HFFc6 (cell line): ENCODE measurements at regions not wholly inside any gene's neighbourhood (a gene's known extent, or its start where the extent isn't known, plus 50 kb on each side); places are given as distances from the start of the nearest gene placed in this dataset.

Experiments used
- DNase-seq: peaks from one replicate; pipeline ENCODE4 v3.0.0-alpha.2; 2018
- H3K27ac Mint-ChIP-seq: 2 replicates; pipeline ENCODE4 v1.8.0; 2020; ENCODE audit warnings: mild to moderate bottlenecking, mixed read lengths
- H3K27me3 Mint-ChIP-seq: 2 replicates; pipeline ENCODE4 v1.8.0; 2021; ENCODE audit warnings: mild to moderate bottlenecking, moderate library complexity, mixed read lengths; ENCODE audit not compliant: insufficient read depth
- H3K36me3 Mint-ChIP-seq: 2 replicates; pipeline ENCODE4 v1.8.0; 2021; ENCODE audit warnings: low read depth, mixed read lengths
- H3K4me1 Mint-ChIP-seq: 2 replicates; pipeline ENCODE4 v1.8.0; 2020; ENCODE audit warnings: low read depth, mixed read lengths
- H3K4me3 Mint-ChIP-seq: 2 replicates; pipeline ENCODE4 v1.8.0; 2020; ENCODE audit warnings: mild to moderate bottlenecking, moderate library complexity, mixed read lengths
- H3K9me3 Mint-ChIP-seq: 2 replicates; pipeline ENCODE4 v1.8.0; 2020; ENCODE audit warnings: mild to moderate bottlenecking, mixed read lengths
- CTCF ChIP-seq: fragments of 200-600 bp; sonication (generic); IDR thresholded peaks from 2 replicates; pipeline ENCODE4 v1.5.0; 2021; ENCODE audit warnings: antibody characterized with exemption, mild to moderate bottlenecking

- Mint-ChIP-seq H3K36me3 (no peaks in the 10 kb centered on the region), H3K9me3 (no peaks in the 10 kb centered on the region), H3K4me3 (peak overlapping the region; percentile 85), H3K27ac (peak overlapping the region; percentile 93), H3K27me3 (no peaks in the 10 kb centered on the region), H3K4me1 (peaks cover 40% of the 10 kb centered on the region)
- no peak for TF ChIP-seq CTCF
- DNase-seq = peak; percentile 92
Observed at GRCh38 chr6:121522265-121522664, 86.8 kb downstream of the GJA1 start.

GRCh38 chr6:121522771-121523386, 87.4 kb downstream of the GJA1 start:
- Mint-ChIP-seq H3K36me3 (no peaks in the 10 kb centered on the region), H3K4me3 (peak overlapping the region; percentile 85), H3K4me1 (peaks cover 40% of the 10 kb centered on the region), H3K27me3 (no peaks in the 10 kb centered on the region), H3K27ac (peak overlapping the region; percentile 93), H3K9me3 (no peaks in the 10 kb centered on the region)
- DNase-seq = no peak
- no peak for TF ChIP-seq CTCF

GRCh38 chr6:121523628-121524027, 88.2 kb downstream of the GJA1 start:
- no peak overlapping the region for H3K4me3 Mint-ChIP-seq
- H3K4me1 Mint-ChIP-seq = peaks cover 40% of the 10 kb centered on the region
- no peaks in the 10 kb centered on the region for H3K36me3 Mint-ChIP-seq
- no peak for DNase-seq
- no peaks in the 10 kb centered on the region for H3K27me3 Mint-ChIP-seq
- TF ChIP-seq CTCF = no peak
- no peaks in the 10 kb centered on the region for H3K9me3 Mint-ChIP-seq
- H3K27ac Mint-ChIP-seq = peak overlapping the region; percentile 59; the same call in 1 of the 2 replicates

GRCh38 chr6:121526282-121526681, 90.8 kb downstream of the GJA1 start:
- no peak for TF ChIP-seq CTCF
- Mint-ChIP-seq H3K27ac (no peak overlapping the region), H3K9me3 (no peaks in the 10 kb centered on the region), H3K4me1 (peaks cover 32% of the 10 kb centered on the region), H3K27me3 (no peaks in the 10 kb centered on the region), H3K4me3 (no peak overlapping the region), H3K36me3 (no peaks in the 10 kb centered on the region)
- no peak for DNase-seq

GRCh38 chr6:121531658-121532169, 96.3 kb downstream of the GJA1 start:
- Mint-ChIP-seq H3K9me3 (no peaks in the 10 kb centered on the region), H3K27ac (no peak overlapping the region), H3K27me3 (no peaks in the 10 kb centered on the region; the same call in 1 of the 2 replicates), H3K4me3 (no peak overlapping the region), H3K4me1 (peaks cover 6% of the 10 kb centered on the region; the same call in 1 of the 2 replicates), H3K36me3 (no peaks in the 10 kb centered on the region)
- no peak for DNase-seq
- no peak for TF ChIP-seq CTCF
